ENCODE measurements at regions not wholly inside any gene's neighbourhood (a gene's known extent, or its start where the extent isn't known, plus 50 kb on each side); places are given as distances from the start of the nearest gene placed in this dataset.

DNA sequence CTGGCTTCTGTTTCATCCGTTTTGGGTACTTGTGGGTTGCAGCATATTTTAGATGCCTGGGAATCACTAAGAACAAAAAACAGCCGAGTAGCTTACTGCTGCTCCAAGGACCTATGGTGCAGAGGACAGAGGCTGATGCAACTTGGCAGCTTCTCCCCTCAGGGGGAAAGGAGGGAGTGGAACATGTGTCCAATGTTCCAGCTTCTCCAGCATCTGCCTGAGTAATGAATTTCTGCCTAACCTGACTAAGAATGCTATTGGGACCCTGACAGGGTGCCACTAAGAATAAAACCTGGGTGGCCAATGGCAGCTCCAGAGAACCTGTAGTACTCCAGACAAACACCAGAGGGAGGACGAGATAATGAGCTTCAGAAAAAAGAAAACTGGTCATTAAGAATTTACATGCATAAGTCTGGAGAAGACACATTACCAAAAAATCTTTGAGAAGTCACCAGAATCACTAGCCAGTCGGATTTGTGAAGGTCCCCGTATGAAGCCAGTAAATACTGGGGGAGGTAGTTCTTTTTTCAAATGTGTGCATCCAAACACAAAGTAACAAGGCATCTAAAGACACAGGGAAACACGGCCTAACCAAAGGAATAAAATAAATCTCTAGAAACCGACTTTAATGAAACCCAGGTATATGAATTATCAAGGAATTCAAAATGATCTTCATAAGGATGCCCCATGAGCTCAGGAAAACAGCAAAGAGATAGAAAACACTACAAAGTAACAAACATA is 293.5 kb downstream of the HINT1 start:
- Histone ChIP-seq H3K79me2 (replicated peaks; ENCODE audit: insufficient read depth) (no peaks in the 10 kb centered on the region), H3K27ac (ENCODE audit: low read depth) (no peak overlapping the region), H3K4me2 (no peak overlapping the region), H4K20me1 (replicated peaks; ENCODE audit: insufficient read depth) (no peaks in the 10 kb centered on the region), H3F3A (replicated peaks; ENCODE audit: low read depth) (no peaks in the 10 kb centered on the region), H3K27me3 (ENCODE audit: insufficient read depth) (no peaks in the 10 kb centered on the region), H2AFZ (0 out of 2 replicates have a peak overlapping the region, but pooled peaks have one; percentile 38), H3K9me2 (ENCODE audit: insufficient read depth) (0 out of 2 replicates have a peak, but pooled peaks cover 4% of the 10 kb centered on the region), H3K36me3 (ENCODE audit: insufficient read depth) (no peaks in the 10 kb centered on the region), H3K4me3 (no peak overlapping the region), H3K4me1 (ENCODE audit: insufficient read depth) (peaks cover 5% of the 10 kb centered on the region; the same call in 1 of the 2 replicates)
- Mint-ChIP-seq H3K36me3 (ENCODE audit: low read depth) (no peaks in the 10 kb centered on the region), H3K27me3 (ENCODE audit: insufficient read depth, low read depth, poor library complexity) (no peaks in the 10 kb centered on the region), H3K4me3 (no peak overlapping the region), H3K4me1 (peaks cover 18% of the 10 kb centered on the region; the same call in 2 of the 3 replicates), H3K27ac (no peak overlapping the region; the same call in 1 of the 2 replicates), H3K9me3 (peaks cover 2% of the 10 kb centered on the region)
- DNase-seq (ENCODE audit: low spot score): peak; percentile 70
- TF ChIP-seq, protein P1, sequence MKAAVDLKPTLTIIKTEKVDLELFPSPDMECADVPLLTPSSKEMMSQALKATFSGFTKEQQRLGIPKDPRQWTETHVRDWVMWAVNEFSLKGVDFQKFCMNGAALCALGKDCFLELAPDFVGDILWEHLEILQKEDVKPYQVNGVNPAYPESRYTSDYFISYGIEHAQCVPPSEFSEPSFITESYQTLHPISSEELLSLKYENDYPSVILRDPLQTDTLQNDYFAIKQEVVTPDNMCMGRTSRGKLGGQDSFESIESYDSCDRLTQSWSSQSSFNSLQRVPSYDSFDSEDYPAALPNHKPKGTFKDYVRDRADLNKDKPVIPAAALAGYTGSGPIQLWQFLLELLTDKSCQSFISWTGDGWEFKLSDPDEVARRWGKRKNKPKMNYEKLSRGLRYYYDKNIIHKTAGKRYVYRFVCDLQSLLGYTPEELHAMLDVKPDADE (IDR thresholded peaks at IDR 0.05): no peak
- TF ChIP-seq, protein P2, sequence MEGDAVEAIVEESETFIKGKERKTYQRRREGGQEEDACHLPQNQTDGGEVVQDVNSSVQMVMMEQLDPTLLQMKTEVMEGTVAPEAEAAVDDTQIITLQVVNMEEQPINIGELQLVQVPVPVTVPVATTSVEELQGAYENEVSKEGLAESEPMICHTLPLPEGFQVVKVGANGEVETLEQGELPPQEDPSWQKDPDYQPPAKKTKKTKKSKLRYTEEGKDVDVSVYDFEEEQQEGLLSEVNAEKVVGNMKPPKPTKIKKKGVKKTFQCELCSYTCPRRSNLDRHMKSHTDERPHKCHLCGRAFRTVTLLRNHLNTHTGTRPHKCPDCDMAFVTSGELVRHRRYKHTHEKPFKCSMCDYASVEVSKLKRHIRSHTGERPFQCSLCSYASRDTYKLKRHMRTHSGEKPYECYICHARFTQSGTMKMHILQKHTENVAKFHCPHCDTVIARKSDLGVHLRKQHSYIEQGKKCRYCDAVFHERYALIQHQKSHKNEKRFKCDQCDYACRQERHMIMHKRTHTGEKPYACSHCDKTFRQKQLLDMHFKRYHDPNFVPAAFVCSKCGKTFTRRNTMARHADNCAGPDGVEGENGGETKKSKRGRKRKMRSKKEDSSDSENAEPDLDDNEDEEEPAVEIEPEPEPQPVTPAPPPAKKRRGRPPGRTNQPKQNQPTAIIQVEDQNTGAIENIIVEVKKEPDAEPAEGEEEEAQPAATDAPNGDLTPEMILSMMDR (conservative IDR thresholded peaks at IDR 0.05; ENCODE audit: low read depth in 2 of 2): peak; percentile 60 to 74
- ATAC-seq: peak; percentile 63

DNA sequence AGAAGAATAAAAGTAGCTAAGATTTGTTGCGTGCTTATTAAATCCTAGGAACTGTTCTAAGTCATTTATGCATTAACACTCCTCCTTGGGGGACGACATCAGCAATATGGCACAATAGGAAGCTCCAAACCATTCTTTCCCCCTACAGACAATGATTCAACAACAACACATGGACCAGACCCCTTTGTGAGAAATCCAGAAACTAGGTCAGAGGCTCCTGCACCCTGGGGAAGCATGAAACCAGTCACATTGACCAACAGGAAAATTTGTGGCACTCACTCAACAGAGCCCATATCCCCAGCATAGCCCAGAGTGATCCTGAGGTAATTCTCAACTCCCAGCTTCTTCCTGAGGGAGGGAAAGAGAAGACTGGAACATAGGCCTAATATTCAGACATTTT is 294.4 kb downstream of the HINT1 start:
- H3K36me3 Mint-ChIP-seq (ENCODE audit: low read depth): no peaks in the 10 kb centered on the region
- H3K4me3 ChIP-seq: no peak overlapping the region
- ATAC-seq (no peak), DNase-seq (ENCODE audit: low spot score) (no peak)
- no peaks in the 10 kb centered on the region for H3K27me3 Mint-ChIP-seq (ENCODE audit: insufficient read depth, low read depth, poor library complexity)
- peaks cover 18% of the 10 kb centered on the region; the same call in 2 of the 3 replicates for H3K4me1 Mint-ChIP-seq
- 0 out of 2 replicates have a peak, but pooled peaks cover 4% of the 10 kb centered on the region for H3K9me2 ChIP-seq (ENCODE audit: insufficient read depth)
- H3K4me3 Mint-ChIP-seq: no peak overlapping the region
- no peaks in the 10 kb centered on the region for H4K20me1 ChIP-seq (replicated peaks; ENCODE audit: insufficient read depth)
- no peaks in the 10 kb centered on the region for H3K36me3 ChIP-seq (ENCODE audit: insufficient read depth)
- no peaks in the 10 kb centered on the region for H3K27me3 ChIP-seq (ENCODE audit: insufficient read depth)
- H3K27ac Mint-ChIP-seq: 0 out of 2 replicates have a peak overlapping the region, but pooled peaks have one; percentile 44
- no peak overlapping the region for H3K4me2 ChIP-seq
- peak overlapping the region; percentile 38; the same call in 1 of the 2 replicates for H2AFZ ChIP-seq
- no peak overlapping the region for H3K27ac ChIP-seq (ENCODE audit: low read depth)
- peaks cover 2% of the 10 kb centered on the region for H3K9me3 Mint-ChIP-seq
- H3K4me1 ChIP-seq (ENCODE audit: insufficient read depth): peaks cover 5% of the 10 kb centered on the region; the same call in 1 of the 2 replicates
- H3K79me2 ChIP-seq (replicated peaks; ENCODE audit: insufficient read depth): no peaks in the 10 kb centered on the region
- H3F3A ChIP-seq (replicated peaks; ENCODE audit: low read depth): no peaks in the 10 kb centered on the region
- TF ChIP-seq EZH2 (IDR thresholded peaks at IDR 0.05; ENCODE audit: low read depth, unreplicated experiment) (no peak), NANOG (IDR thresholded peaks at IDR 0.05; ENCODE audit: borderline replicate concordance) (no peak), CREB1 (CRISPR knock-in tag; IDR thresholded peaks at IDR 0.05; ENCODE audit: low read depth) (no peak)
- TF ChIP-seq, protein P3, sequence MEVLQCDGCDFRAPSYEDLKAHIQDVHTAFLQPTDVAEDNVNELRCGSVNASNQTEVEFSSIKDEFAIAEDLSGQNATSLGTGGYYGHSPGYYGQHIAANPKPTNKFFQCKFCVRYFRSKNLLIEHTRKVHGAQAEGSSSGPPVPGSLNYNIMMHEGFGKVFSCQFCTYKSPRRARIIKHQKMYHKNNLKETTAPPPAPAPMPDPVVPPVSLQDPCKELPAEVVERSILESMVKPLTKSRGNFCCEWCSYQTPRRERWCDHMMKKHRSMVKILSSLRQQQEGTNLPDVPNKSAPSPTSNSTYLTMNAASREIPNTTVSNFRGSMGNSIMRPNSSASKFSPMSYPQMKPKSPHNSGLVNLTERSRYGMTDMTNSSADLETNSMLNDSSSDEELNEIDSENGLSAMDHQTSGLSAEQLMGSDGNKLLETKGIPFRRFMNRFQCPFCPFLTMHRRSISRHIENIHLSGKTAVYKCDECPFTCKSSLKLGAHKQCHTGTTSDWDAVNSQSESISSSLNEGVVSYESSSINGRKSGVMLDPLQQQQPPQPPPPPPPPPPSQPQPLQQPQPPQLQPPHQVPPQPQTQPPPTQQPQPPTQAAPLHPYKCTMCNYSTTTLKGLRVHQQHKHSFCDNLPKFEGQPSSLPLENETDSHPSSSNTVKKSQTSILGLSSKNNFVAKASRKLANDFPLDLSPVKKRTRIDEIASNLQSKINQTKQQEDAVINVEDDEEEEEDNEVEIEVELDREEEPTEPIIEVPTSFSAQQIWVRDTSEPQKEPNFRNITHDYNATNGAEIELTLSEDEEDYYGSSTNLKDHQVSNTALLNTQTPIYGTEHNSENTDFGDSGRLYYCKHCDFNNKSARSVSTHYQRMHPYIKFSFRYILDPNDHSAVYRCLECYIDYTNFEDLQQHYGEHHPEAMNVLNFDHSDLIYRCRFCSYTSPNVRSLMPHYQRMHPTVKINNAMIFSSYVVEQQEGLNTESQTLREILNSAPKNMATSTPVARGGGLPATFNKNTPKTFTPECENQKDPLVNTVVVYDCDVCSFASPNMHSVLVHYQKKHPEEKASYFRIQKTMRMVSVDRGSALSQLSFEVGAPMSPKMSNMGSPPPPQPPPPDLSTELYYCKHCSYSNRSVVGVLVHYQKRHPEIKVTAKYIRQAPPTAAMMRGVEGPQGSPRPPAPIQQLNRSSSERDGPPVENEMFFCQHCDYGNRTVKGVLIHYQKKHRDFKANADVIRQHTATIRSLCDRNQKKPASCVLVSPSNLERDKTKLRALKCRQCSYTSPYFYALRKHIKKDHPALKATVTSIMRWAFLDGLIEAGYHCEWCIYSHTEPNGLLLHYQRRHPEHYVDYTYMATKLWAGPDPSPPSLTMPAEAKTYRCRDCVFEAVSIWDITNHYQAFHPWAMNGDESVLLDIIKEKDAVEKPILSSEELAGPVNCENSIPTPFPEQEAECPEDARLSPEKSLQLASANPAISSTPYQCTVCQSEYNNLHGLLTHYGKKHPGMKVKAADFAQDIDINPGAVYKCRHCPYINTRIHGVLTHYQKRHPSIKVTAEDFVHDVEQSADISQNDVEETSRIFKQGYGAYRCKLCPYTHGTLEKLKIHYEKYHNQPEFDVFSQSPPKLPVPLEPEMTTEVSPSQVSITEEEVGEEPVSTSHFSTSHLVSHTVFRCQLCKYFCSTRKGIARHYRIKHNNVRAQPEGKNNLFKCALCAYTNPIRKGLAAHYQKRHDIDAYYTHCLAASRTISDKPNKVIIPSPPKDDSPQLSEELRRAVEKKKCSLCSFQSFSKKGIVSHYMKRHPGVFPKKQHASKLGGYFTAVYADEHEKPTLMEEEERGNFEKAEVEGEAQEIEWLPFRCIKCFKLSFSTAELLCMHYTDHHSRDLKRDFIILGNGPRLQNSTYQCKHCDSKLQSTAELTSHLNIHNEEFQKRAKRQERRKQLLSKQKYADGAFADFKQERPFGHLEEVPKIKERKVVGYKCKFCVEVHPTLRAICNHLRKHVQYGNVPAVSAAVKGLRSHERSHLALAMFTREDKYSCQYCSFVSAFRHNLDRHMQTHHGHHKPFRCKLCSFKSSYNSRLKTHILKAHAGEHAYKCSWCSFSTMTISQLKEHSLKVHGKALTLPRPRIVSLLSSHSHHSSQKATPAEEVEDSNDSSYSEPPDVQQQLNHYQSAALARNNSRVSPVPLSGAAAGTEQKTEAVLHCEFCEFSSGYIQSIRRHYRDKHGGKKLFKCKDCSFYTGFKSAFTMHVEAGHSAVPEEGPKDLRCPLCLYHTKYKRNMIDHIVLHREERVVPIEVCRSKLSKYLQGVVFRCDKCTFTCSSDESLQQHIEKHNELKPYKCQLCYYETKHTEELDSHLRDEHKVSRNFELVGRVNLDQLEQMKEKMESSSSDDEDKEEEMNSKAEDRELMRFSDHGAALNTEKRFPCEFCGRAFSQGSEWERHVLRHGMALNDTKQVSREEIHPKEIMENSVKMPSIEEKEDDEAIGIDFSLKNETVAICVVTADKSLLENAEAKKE (CRISPR knock-in tag; IDR thresholded peaks at IDR 0.05): no peak
- TF ChIP-seq, protein P2 (conservative IDR thresholded peaks at IDR 0.05; ENCODE audit: low read depth in 2 of 2): no peak
- TF ChIP-seq, protein P1 (IDR thresholded peaks at IDR 0.05): no peak

Data from GM23338 (cell line).